HG03064 (cell line): ENCODE measurements at regions not wholly inside any gene's neighbourhood (a gene's known extent, or its start where the extent isn't known, plus 50 kb on each side); places are given as distances from the start of the nearest gene placed in this dataset.

Experiments used
- ATAC-seq: cut with Tn5 transposase; IDR thresholded peaks from one replicate; pipeline ENCODE4 v1.9.1; 2021; ENCODE audit warnings: low read depth; ENCODE audit not compliant: unreplicated experiment

DNA sequence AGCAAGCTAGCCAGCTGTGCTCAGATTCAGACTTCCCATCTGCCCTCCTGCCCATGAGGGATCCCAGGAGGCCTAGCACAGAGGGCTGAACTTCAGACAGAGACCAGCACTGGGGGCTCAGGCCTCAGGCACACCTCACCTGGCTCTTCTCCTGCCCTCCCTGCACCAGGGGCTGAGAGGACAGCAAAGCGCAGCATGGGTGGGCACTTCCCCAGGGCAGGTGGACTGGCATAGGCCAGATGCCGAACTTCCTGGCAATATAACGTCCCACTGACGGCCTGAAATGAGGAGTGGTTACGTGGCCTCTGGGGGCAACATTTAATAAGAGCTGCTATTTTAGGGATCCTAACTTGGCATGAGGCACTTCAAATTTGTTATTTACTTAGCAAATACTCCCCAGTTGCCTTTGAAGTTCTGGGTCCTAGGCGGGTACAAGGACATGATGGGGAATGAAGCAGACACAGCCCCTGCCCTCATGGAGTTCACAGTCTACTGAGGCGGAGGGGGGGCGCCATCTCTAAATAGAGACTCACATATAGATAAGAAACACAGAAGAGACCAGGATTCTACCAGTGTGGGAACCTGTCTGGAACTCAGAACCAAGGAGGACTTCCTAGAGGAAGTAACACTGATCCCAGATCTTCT is 101.8 kb upstream of the ZMIZ1 start:
- no peak for ATAC-seq

DNA sequence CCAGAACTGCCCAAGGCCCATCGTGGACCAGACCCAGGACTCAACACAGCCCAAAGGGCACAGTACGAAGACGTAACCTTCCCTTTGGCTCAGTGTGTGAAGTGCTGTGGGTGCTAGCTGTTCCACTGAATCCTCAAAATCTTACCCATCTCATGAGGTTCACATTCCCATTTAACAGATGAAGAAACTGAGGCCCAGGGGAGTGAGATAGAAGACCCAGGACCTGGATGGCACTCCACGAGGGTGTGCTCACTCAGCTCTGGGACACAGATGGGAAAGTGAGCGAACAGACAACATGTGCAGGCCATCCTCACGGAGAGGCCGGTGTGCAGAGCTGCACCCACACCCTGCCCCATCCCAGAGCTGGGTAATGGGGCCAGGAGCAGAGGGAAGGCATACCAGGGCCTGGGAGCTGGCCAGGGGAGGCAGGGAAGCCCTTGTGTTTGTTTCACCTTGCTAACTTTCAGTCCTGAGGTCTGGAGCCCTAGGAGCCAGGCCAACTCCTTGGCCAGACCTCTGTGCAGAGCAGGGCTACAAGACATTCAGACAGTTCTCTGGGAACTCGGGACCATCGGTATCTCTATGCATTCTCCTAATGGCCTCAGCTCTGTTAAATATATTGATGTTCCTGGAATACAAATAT is 100.3 kb upstream of the ZMIZ1 start:
- no peak for ATAC-seq

DNA sequence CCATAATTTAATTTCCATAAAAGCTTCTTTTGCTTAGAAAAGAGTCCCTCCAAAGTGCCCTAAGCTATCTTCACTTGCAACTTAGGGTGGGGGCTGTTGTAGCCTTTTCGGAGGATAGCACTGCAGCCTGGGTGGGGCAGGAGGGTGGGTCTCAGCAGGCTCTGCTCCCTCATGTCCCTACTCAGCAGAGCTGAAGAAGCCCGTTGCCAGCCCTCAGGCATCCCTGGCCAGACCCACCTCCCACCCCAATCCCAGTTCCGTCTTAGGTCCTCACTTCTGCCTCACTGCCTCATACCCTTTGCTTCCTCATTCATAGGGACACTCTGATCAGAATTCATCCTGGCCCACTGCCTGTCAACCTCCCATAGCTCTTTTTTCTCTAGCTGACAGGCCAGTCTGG is 99.8 kb upstream of the ZMIZ1 start:
- ATAC-seq, result no peak

DNA sequence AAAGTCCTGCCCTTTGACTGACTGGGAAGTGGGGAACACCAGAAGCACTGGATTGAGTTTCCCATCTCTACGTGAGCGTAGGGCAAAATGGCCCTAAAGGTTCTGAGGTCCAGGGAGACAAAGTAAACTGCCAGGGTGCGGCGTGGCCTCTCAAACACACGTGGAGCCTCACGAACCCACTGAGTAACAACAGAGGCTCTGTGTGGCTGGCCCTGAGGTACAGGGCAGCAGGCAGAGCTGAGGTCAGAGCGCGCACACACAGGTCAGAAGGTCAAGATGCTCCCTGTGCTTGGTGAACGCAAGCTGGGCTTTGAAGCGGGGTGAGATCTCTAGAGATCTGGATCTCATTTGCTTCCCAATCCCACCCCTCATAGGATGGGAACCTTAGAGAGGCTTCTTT is 99.0 kb upstream of the ZMIZ1 start:
- no peak for ATAC-seq

DNA sequence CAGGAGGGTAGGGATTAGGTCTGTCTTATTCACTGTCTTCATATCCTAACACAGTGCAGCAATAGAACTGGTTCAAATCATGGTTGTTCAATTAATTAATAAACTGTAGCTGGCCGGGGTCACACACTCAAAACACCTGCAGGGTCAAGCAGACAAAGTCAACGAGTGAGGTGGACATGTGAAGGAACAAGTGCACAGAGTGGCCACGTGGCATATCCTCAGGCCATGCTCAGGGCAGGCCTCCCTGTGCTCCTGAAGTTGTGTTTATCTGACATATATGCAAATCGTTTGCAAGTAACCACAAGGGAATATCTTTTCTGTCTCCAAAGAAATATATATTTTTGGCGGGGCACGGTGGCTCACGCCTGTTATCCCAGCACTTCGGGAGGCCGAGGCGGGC is 98.5 kb upstream of the ZMIZ1 start:
- ATAC-seq, result no peak

DNA sequence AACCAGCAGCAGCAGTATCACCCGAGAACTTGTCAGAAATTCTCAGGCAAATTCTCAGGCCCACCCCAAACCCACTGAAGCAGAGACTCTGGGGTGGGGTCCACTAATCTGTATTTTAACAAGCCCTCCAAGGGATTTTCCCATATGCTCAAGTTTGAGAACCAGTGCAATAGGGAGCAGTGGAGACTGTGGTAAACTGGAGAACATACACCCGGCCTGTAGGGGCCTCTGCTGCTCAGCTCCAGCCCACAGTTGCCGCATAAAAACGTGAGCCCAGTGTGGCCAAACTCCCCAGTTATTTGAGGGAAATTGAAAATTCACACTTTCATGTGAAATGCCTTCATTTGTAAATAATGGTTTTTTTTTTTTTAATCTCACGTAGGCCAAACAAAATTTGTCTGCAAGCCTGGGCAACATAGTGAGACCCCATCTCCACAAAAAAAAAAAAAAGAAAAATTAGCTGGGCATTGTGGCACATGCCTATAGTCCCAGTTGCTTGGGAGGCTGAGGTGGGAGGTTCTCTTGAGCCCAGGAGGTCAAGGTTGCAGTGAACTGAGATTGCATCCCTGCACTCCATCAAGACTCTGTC is 97.6 kb upstream of the ZMIZ1 start:
- ATAC-seq, result no peak

DNA sequence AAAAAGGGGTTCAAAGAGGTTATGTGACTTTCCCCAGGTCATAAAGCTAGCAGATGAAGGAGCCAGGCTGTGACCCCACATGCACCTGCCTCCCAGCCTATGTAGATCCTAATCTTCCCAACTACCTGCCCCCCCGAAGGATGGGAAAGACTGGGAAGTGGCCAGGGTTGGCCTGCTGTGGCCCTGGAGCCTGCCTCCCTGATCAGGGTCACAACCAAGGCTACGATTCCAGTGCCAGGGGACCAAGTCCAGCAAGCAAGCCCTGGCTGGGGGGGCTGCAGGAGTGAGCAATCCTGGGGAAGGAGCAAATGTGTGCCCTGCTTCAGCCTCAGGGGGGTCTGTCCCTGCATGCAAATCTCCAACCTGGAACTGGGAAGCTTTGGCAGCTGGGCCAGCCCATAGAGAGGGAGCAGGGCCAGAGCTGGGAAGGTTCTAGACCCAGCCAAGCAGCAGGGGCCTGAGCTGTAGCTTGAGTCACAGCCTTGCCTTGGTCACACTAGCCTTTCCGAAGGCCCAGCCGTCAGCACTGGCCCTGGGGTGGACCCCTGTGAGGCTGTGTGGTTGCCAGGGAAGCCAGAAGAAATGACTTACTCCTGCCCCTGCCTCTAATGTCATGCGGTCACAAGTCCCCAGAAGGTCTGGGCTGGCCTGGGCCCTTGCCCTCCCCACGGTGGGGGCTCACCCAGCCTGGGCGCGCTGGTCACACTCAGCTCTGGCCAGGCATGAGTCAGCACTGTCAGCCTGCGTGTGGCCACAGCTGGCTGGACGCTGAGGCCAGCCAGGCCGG is 96.4 kb upstream of the ZMIZ1 start:
- ATAC-seq, result no peak

DNA sequence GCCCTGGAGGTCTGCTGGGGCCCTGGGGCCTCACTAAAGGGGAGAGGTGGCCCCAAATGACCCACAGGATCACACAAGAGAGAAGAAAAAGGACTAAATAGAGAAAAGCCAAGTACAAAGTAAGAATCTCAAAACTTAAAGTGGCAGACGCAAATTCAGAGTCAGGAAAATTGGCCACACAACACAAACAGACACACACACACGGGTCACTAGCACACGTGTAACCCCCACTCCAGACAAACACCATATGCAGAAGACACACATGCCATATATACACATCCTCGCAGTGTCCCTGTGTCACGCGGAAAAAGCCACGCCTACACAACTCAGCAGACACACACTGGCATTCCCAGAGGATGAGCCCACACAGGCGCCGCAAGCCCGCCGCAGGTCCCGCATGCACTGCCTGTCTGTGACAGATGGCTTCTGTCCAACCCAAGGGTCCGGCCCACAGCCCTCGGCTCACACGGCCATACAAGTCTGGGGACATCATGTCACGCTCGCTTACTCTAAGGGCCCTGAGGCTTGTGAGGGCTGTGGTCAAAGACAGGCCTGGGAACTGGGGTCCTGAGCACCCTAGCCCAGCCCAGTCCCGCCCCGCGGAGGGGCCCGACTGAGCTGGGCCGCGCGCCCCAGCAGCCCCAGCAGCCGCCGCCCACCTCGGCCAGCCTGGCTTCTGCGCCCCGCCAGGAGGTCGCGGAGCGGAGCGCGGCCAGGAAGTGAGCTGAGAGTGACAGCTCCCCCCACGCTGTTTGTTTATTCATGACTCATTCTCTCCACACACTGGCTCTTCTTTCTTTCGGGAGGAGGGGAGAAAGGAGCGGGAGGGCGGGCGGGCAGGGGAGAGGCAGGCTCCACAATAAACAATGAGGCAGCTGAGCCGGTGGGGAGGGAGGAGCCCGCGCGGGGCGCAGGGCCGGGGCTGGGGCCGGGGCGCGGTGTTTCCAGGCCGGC is 95.5 kb upstream of the ZMIZ1 start:
- ATAC-seq, result peak; percentile 77

DNA sequence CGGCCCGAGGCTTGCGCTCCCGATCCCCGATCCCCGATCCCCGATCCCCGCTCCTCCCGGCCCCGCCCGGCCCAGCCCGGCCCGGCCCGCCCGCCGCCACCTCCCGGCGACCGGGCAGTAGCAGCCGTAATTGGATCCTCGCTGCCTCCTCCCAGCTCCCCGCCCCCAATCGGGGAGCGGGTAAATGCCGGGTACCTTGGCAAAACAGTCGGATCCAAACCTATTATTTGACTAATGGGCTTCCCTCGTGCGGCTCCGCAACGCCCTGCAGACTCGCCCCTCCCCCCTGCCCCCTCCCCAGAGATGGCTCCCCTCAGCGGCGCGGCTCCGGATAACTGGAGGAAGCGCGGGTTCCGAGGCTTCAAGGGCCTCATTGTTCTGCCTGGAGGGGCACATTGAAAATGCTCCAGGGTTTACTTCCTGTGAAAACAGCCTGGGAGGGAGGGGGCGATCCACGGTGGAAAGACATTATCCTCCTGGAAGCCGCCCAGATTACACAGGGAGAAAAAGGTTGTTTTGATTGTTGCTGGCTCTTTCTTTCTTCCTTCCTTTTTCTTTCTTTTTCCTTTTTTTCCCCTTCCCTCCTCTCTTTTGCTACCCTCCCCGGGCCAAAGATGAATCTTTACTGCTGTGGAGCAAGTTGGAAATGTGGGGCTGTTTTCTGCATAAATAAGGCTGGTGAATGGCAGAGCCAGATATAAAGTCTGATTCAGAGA is 94.7 kb upstream of the ZMIZ1 start:
- ATAC-seq, result peak; percentile 34

DNA sequence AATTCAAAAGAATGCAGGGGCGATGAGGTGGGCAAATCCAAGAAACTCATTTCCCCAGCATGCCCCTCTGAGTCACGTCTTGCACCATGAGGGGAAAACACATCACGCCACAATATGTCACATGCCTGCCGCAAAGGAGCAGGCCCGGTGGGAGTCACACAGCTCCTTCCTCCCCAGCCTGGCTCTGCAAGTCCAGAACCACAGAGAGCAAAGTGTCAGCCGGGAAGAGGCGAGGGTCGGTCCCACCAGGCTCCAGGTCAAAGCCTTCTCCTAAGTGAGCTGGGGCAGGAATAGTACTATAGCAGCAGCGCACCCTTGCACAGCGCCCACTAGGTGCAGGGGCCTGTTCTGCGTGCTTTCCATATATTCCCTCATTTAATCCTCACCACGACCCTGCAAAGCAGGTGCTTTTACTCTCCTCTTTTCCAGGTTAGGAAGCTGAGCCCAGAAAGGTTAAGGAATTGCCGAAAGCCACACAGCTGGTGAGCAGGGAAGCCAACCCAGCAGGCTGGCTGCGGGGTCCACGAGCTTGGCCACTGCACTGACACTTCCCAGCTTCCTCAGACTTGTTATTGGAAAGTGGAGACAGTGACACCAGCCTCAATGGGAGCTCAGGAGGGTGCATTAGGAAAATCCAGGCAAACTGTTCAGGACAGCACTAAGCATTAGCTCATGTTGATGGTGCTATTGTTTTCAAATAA is 94.0 kb upstream of the ZMIZ1 start:
- ATAC-seq, result no peak

DNA sequence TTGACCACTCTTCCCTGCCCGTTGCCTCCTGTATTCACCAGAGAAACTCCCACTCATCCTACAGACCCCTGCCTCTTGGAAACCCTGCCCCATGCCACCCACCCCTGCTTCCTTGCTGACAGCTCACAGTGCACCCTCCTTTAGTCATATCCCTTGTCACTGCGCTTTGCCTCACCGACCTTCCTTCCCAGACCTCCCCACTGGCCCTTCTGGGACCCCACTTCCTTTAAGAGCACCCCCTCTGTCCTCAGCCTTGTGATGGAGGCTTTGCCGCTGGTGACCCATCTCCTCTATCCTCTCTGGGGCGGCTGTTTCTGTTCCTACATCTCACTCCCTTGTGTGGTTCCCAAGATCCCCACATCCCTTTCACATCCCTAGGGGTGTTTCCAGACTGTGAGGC is 92.8 kb upstream of the ZMIZ1 start:
- ATAC-seq, result no peak

DNA sequence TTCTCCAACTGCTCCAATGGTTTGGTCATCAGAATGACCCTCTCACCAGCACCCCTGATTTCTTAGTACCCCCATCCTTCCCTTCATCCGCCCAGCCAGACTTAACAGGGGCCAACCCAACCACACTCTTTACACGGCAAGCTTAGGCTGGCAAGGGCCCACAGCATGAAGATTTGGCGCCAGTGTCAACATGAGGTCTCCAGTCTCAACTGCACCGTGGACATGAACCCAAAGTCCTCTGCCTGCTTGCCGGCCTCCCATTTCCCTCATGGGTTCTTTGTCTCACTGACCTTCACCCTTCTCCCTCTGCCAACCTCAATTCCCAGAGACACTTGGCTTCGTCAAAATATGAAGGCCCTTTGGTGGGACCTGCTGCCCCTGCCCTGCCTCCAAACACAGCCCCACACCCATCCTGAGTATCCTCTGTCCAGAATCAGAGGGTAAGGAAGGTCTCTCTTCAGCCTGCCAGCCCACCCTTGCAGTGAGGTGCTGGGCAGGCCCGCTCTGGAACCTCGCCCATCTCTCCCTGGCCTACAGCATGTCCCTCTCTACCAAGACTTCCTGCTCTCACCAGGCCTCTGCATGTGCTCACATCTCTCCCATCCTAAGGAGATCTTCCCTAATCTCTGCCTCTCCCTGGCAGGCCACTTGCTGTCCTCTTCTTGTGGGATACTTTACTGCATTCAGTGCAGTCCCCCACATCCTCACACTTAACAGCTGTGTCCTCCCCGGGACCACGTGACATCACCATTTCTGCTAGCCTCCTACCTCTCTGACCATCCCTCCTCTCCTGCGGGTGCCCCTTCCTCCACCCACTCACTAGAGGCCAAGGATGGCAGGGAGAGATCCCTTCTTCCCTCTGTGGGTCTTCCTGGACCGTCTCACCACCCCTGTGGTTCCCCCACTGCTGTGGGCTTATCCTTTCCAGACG is 91.7 kb upstream of the ZMIZ1 start:
- ATAC-seq, result no peak

DNA sequence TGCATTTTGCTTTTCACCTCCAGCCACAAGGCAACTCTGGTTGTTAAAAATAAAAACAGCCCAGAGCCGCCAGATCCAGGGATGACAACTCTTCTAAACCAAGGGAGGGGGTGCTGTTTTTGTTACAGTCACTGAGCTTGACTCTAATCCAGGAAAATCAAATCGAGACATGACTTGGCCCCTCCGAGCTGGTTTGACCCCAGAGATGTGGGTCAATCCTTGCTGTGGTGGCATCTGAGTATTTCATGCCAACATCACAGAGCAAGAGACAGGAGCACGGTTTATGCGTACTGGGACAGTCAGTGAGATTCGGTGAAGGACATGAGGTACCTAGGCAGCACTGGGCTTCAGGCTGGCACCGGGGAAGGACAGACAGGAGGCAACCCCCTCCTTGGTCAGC is 88.8 kb upstream of the ZMIZ1 start:
- ATAC-seq, result no peak

DNA sequence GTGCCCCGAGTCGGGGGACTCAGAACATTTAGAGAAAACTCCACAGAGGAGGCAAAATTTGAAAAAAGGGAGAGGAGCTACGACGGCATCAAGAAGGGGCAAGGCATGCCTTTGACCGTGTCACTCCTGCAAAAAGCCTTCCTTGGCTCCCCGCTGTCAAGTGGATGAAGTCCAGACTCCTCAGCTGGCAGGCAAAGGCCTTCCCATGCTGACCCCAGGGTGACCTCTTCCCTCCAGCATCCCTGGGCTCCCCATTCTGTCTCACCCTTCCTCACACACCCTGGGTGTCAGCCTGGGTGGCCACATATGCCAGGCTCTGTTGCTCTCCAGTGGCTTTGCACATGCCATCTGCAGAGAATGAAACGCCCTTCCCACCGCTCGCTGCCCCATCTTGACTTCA is 88.4 kb upstream of the ZMIZ1 start:
- ATAC-seq, result no peak

DNA sequence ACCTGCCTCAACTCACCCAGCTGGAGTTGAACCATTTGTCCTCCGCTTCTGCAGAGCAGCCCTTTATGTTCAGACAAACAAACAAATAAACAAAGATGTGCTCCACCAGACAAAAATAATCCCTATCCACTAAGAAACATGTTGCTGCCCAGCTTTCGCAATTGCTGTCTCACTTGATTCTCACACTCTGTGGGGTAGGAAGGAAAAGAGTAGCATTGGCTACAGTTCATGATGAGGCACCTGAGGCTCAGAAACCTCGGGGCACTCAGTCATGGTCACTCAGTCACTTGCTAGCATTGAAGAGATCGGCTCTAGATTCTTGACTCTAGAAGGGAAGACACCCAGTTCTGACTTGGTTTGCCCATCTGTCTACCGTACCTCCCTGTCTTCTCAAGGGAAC is 88.0 kb upstream of the ZMIZ1 start:
- ATAC-seq, result no peak

DNA sequence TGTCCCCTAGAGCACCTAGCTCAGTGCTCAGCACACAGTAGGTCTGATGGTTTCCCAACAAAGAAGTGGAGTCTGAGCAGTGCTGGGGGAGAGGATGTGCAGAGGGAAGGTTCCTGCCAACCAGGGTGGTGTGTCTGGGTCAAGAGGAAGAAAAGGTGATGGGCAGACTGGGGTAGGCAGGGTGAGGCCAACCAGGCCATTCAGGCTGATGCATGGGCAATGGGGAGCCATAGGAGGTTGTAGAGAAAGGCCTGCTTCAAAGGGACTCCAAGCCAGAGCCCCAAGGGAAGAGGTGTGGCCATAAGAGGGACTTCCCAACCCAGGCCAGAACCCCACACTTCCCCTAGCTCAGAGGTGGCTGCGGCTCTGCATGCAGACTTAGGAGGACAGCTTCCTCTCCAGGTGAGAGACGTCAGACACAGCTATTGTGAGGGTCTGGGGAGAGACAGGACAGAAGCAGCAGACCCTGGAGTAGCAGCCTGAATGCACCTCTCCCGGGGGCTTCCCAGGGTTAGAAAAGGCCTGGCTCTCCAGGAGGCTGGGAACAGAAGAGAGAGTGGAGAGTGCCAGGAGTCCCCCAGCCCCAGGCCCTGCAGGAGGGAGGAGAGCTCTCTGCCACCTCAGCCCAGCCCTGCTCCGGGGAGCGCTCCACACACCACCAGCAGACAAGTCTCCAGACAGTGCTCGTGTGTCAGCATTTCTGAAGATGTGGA is 87.4 kb upstream of the ZMIZ1 start:
- no peak for ATAC-seq

DNA sequence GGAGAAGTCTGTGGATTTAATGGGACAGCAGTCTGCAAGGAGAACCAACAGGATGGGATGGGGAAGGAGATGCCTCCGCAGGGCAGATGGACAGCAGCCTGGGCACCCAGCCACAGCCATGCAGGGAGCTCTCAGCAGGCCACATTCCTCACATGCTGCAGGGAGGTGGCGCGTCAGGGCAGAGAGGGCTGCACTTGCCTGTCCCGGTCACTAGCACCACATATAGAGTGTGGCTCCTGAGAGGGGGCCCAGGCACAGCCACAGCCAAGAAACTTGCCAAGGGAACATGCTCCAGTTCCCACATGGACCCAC is 86.8 kb upstream of the ZMIZ1 start:
- ATAC-seq, result no peak

DNA sequence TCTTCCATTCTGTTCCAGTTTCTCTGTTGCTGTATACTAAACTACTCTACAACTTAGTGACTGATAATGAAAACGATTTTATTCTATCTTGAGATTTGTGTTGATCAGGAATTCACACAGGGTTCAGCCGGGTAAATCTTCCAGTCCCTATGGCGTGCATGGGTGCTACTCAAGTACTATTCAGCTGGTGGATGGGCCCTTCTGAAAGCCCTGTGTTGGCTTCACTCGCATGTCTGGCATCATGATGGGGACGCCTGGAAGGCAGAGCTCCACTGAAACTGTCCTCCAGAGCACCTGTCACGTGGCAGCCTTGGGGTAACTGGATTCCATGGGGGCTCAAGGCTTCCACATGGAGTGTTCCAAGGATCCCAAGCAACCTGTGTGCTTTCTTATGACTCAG is 86.0 kb upstream of the ZMIZ1 start:
- no peak for ATAC-seq
